ENCODE measurements at regions not wholly inside any gene's neighbourhood (a gene's known extent, or its start where the extent isn't known, plus 50 kb on each side); places are given as distances from the start of the nearest gene placed in this dataset.

DNA sequence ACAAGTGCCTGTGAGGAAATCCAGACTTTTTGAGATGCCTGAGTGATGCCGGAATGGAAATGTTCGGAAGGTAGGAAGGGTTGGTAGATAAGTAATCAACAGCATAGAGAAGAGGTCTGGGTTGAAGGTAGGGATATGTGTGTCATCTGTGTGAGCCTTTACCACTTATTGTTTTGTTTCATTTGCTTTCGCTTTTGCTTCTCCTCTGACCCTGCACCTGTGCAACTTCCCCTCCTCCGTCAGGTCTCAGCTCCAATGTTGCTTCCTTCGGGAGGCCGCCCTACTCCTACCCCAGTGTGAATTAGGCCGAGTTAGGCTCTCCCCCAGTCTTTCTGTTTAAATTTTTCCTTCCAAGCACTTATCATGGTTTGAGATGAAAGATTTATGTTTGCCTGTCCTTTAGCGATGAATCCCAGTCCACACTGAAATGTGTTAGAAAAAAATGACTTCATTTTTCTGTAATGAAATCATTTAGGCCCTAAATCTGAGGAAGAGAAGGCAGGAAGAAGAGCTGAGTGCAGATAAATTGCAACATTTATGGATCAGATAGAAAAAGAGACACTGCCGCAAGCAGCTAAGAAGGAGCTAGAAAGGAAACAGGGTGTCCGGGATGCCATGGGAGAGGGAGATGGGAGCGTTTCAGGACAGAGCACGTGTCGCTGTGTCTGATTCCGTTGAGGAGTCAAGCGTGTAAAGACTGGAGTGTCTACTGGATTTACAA is 139.6 kb upstream of the PELI1 start:
- no CpG with 5 or more reads among the region's 15 CpGs for WGBS (ENCODE audit: extremely low coverage, insufficient coverage, low lambda C conversion rate)
- Histone ChIP-seq H3K18ac (ENCODE audit: low read length) (no peak overlapping the region), H3K4me2 (ENCODE audit: low read length) (no peak overlapping the region), H2AK5ac (ENCODE audit: low read length) (peak overlapping the region; percentile 7), H2BK120ac (ENCODE audit: low read depth, low read length) (no peak overlapping the region), H3K27me3 (ENCODE audit: insufficient read depth, low read length, poor library complexity) (no peaks in the 10 kb centered on the region), H4K5ac (ENCODE audit: low read length) (no peak overlapping the region), H3K36me3 (ENCODE audit: control insufficient read depth, insufficient read depth, low read length) (no peaks in the 10 kb centered on the region), H3K4me1 (ENCODE audit: control insufficient read depth, low read depth, low read length) (peaks cover 14% of the 10 kb centered on the region), H4K8ac (ENCODE audit: low read depth, low read length) (no peak overlapping the region), H2BK15ac (replicated peaks; ENCODE audit: low read depth) (no peak overlapping the region), H3K4me3 (ENCODE audit: low read length) (no peak overlapping the region), H3K23ac (ENCODE audit: low read length) (peak overlapping the region; percentile 26), H3K79me1 (ENCODE audit: low read length) (no peaks in the 10 kb centered on the region), H3K56ac (ENCODE audit: low read length) (no peak overlapping the region), H3K9ac (ENCODE audit: low read length) (no peak overlapping the region), H3K4ac (ENCODE audit: low read depth, low read length) (no peak overlapping the region), H2BK5ac (ENCODE audit: low read length) (no peak overlapping the region), H3K79me2 (ENCODE audit: control insufficient read depth, insufficient read depth, low read length) (no peaks in the 10 kb centered on the region), H3K27ac (ENCODE audit: low read depth, low read length) (no peak overlapping the region)
- no peak for DNase-seq

DNA sequence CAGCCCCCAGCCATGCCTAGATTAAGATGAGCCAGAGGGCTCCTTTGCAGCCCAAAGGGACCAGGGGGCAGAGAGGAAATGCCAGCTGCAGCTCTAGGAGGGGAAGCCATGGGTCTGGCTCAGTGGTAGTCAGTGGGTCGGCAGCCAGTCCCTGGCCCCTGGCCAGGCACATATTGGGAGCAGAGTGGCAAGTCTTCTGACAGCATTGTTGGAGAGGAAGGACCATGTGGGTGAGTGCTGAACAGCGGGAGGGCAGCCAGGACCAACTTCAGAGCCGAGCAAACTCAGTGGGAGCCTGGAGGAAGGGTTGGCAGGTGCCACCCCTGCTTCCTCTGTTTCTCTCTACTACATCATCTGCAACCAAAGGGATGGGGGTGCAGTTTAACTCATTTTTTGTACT is 140.5 kb upstream of the PELI1 start:
- Histone ChIP-seq H2BK120ac (ENCODE audit: low read depth, low read length) (no peak overlapping the region), H4K8ac (ENCODE audit: low read depth, low read length) (no peak overlapping the region), H3K36me3 (ENCODE audit: control insufficient read depth, insufficient read depth, low read length) (no peaks in the 10 kb centered on the region), H3K9ac (ENCODE audit: low read length) (no peak overlapping the region), H3K23ac (ENCODE audit: low read length) (no peak overlapping the region), H3K27ac (ENCODE audit: low read depth, low read length) (no peak overlapping the region), H3K79me2 (ENCODE audit: control insufficient read depth, insufficient read depth, low read length) (no peaks in the 10 kb centered on the region), H2AK5ac (ENCODE audit: low read length) (no peak overlapping the region), H3K79me1 (ENCODE audit: low read length) (no peaks in the 10 kb centered on the region), H3K56ac (ENCODE audit: low read length) (no peak overlapping the region), H3K18ac (ENCODE audit: low read length) (no peak overlapping the region), H2BK5ac (ENCODE audit: low read length) (no peak overlapping the region), H3K4ac (ENCODE audit: low read depth, low read length) (no peak overlapping the region), H2BK15ac (replicated peaks; ENCODE audit: low read depth) (no peak overlapping the region), H3K4me2 (ENCODE audit: low read length) (no peak overlapping the region), H4K5ac (ENCODE audit: low read length) (no peak overlapping the region), H3K27me3 (ENCODE audit: insufficient read depth, low read length, poor library complexity) (no peaks in the 10 kb centered on the region), H3K4me3 (ENCODE audit: low read length) (no peak overlapping the region), H3K4me1 (ENCODE audit: control insufficient read depth, low read depth, low read length) (peaks cover 14% of the 10 kb centered on the region)
- WGBS (ENCODE audit: extremely low coverage, insufficient coverage, low lambda C conversion rate), result no CpG with 5 or more reads among the region's 3 CpGs
- no peak for DNase-seq

DNA sequence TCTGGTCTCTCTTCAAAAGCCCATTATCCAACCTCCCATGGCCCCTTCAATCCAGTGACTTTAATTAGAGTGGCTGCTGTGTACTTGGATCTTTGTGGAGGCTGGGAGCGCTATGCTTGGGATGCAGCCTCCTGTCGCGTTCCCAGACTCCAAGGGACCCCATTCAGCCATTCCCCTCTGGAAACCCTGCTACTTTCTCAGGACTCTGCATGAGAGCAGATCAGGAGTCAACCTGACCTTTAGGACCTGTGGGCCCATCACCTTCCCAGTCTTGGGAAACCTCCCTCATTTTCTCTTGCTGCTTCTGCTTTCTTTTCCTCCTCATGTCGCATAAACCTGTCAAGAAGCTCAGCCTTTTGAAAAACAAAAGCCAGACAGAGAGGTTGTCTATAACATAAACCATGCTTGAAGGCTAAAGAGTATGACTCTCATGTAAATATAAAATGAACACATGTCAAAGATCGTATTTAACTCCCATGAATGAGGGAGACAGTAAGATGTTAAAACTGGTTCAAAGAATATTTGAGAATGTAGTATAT is 143.1 kb upstream of the PELI1 start:
- no CpG with 5 or more reads among the region's 5 CpGs for WGBS (ENCODE audit: extremely low coverage, insufficient coverage, low lambda C conversion rate)
- Histone ChIP-seq H2BK15ac (replicated peaks; ENCODE audit: low read depth) (no peak overlapping the region), H3K36me3 (ENCODE audit: control insufficient read depth, insufficient read depth, low read length) (no peaks in the 10 kb centered on the region), H3K27me3 (ENCODE audit: insufficient read depth, low read length, poor library complexity) (no peaks in the 10 kb centered on the region), H3K79me1 (ENCODE audit: low read length) (no peaks in the 10 kb centered on the region), H3K79me2 (ENCODE audit: control insufficient read depth, insufficient read depth, low read length) (no peaks in the 10 kb centered on the region), H4K8ac (ENCODE audit: low read depth, low read length) (no peak overlapping the region), H3K4me1 (ENCODE audit: control insufficient read depth, low read depth, low read length) (peaks cover 12% of the 10 kb centered on the region), H3K4me3 (ENCODE audit: low read length) (no peak overlapping the region), H3K4me2 (ENCODE audit: low read length) (no peak overlapping the region), H2BK5ac (ENCODE audit: low read length) (no peak overlapping the region), H3K56ac (ENCODE audit: low read length) (peak overlapping the region; percentile 31), H2AK5ac (ENCODE audit: low read length) (no peak overlapping the region), H3K27ac (ENCODE audit: low read depth, low read length) (no peak overlapping the region), H3K18ac (ENCODE audit: low read length) (no peak overlapping the region), H4K5ac (ENCODE audit: low read length) (no peak overlapping the region), H3K9ac (ENCODE audit: low read length) (no peak overlapping the region), H3K4ac (ENCODE audit: low read depth, low read length) (no peak overlapping the region), H3K23ac (ENCODE audit: low read length) (no peak overlapping the region), H2BK120ac (ENCODE audit: low read depth, low read length) (no peak overlapping the region)
- DNase-seq, result no peak

GRCh38 chr2:64288321-64289193 is 144.3 kb upstream of the PELI1 start:
- H3K4me3 ChIP-seq (ENCODE audit: low read length), result no peak overlapping the region
- H3K56ac ChIP-seq (ENCODE audit: low read length), result no peak overlapping the region
- H4K8ac ChIP-seq (ENCODE audit: low read depth, low read length), result no peak overlapping the region
- no peak overlapping the region for H3K27ac ChIP-seq (ENCODE audit: low read depth, low read length)
- H2BK120ac ChIP-seq (ENCODE audit: low read depth, low read length), result no peak overlapping the region
- peaks cover 12% of the 10 kb centered on the region for H3K4me1 ChIP-seq (ENCODE audit: control insufficient read depth, low read depth, low read length)
- H3K27me3 ChIP-seq (ENCODE audit: insufficient read depth, low read length, poor library complexity), result no peaks in the 10 kb centered on the region
- H2AK5ac ChIP-seq (ENCODE audit: low read length), result no peak overlapping the region
- no peaks in the 10 kb centered on the region for H3K79me1 ChIP-seq (ENCODE audit: low read length)
- no peak overlapping the region for H3K18ac ChIP-seq (ENCODE audit: low read length)
- H3K36me3 ChIP-seq (ENCODE audit: control insufficient read depth, insufficient read depth, low read length), result no peaks in the 10 kb centered on the region
- H3K4me2 ChIP-seq (ENCODE audit: low read length), result no peak overlapping the region
- no peak overlapping the region for H3K4ac ChIP-seq (ENCODE audit: low read depth, low read length)
- H2BK5ac ChIP-seq (ENCODE audit: low read length), result no peak overlapping the region
- no peak overlapping the region for H3K9ac ChIP-seq (ENCODE audit: low read length)
- no peak overlapping the region for H2BK15ac ChIP-seq (replicated peaks; ENCODE audit: low read depth)
- WGBS (ENCODE audit: extremely low coverage, insufficient coverage, low lambda C conversion rate), result no CpG with 5 or more reads among the region's 13 CpGs
- no peak overlapping the region for H3K23ac ChIP-seq (ENCODE audit: low read length)
- DNase-seq, result no peak
- H4K5ac ChIP-seq (ENCODE audit: low read length), result no peak overlapping the region
- no peaks in the 10 kb centered on the region for H3K79me2 ChIP-seq (ENCODE audit: control insufficient read depth, insufficient read depth, low read length)

DNA sequence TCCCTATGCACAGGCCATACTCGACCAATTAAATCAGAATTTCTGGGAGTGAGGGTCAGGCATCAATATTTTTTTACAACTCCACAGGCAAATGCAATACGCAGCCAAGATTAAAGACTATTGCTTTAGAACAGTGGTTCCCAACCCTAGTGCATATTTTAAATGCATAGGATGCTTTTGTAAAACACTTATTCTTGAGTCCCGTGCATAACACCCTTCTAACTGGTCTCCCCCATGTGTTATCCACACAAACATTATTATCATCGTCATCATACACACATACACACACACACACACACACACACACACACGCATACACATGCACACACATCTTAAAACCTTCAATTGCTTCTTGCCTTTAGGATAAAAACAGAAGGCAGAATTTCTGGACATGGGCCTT is 145.0 kb upstream of the PELI1 start:
- no peak overlapping the region for H3K56ac ChIP-seq (ENCODE audit: low read length)
- H3K4me2 ChIP-seq (ENCODE audit: low read length), result no peak overlapping the region
- no peak overlapping the region for H2BK120ac ChIP-seq (ENCODE audit: low read depth, low read length)
- H4K5ac ChIP-seq (ENCODE audit: low read length), result no peak overlapping the region
- H3K4me3 ChIP-seq (ENCODE audit: low read length), result no peak overlapping the region
- no peaks in the 10 kb centered on the region for H3K79me1 ChIP-seq (ENCODE audit: low read length)
- H3K27ac ChIP-seq (ENCODE audit: low read depth, low read length), result no peak overlapping the region
- H3K23ac ChIP-seq (ENCODE audit: low read length), result no peak overlapping the region
- H3K79me2 ChIP-seq (ENCODE audit: control insufficient read depth, insufficient read depth, low read length), result no peaks in the 10 kb centered on the region
- WGBS (ENCODE audit: extremely low coverage, insufficient coverage, low lambda C conversion rate), result 93% methylated on average over 2 of the region's 5 CpGs
- H3K4ac ChIP-seq (ENCODE audit: low read depth, low read length), result no peak overlapping the region
- no peak overlapping the region for H4K8ac ChIP-seq (ENCODE audit: low read depth, low read length)
- no peak for DNase-seq
- H2BK5ac ChIP-seq (ENCODE audit: low read length), result no peak overlapping the region
- H2BK15ac ChIP-seq (replicated peaks; ENCODE audit: low read depth), result no peak overlapping the region
- no peaks in the 10 kb centered on the region for H3K27me3 ChIP-seq (ENCODE audit: insufficient read depth, low read length, poor library complexity)
- no peaks in the 10 kb centered on the region for H3K36me3 ChIP-seq (ENCODE audit: control insufficient read depth, insufficient read depth, low read length)
- peaks cover 12% of the 10 kb centered on the region for H3K4me1 ChIP-seq (ENCODE audit: control insufficient read depth, low read depth, low read length)
- H3K18ac ChIP-seq (ENCODE audit: low read length), result no peak overlapping the region
- no peak overlapping the region for H3K9ac ChIP-seq (ENCODE audit: low read length)
- no peak overlapping the region for H2AK5ac ChIP-seq (ENCODE audit: low read length)
